ENCODE measurements at regions not wholly inside any gene's neighbourhood (a gene's known extent, or its start where the extent isn't known, plus 50 kb on each side); places are given as distances from the start of the nearest gene placed in this dataset.

DNA sequence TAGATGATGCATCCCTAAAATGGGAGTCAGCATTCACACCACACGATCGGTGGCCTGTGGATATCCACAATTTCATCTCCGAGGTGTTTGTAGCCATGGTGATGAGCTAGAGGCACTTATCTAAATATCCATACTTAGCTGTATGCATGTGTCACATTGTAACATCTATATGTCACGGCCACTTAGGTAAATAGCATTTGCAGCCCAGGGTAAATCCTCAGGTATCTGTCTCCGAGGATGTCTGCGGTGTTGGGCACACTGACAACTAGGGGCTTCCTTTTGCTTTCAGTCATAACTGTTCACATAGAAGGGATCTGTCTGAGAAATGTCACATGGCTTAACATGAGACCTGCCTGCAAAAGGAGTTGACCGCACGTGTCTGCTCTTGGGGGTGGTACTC, 455.2 kb upstream of the ZFHX3 start (continued):
- TF ChIP-seq SP2 (IDR thresholded peaks at IDR 0.05; ENCODE audit: low read length) (no peak), TEAD4 (IDR thresholded peaks at IDR 0.05; ENCODE audit: low read depth, low read length) (no peak), TAF7 (optimal IDR thresholded peaks at IDR 0.05; ENCODE audit: borderline replicate concordance, low read depth, low read length) (no peak), EGR1 (IDR thresholded peaks at IDR 0.05; ENCODE audit: borderline replicate concordance, low read depth, low read length) (no peak), SUZ12 (IDR thresholded peaks at IDR 0.05; ENCODE audit: low read length) (no peak), HDAC2 (IDR thresholded peaks at IDR 0.05; ENCODE audit: borderline replicate concordance in 1 of 2, low read depth in 2 of 2, low read length in 2 of 2) (no peak), CHD1 (IDR thresholded peaks at IDR 0.05; ENCODE audit: low read depth, low read length) (no peak), CHD2 (IDR thresholded peaks at IDR 0.05; ENCODE audit: low read length) (no peak)

Measured in H1 (cell line).